NCI-H526 treated with DMSO at 0.1 percent for 48 hours (cell line): ENCODE measurements at regions not wholly inside any gene's neighbourhood (a gene's known extent, or its start where the extent isn't known, plus 50 kb on each side); places are given as distances from the start of the nearest gene placed in this dataset.
"Not testable (repeated sequence)": the region's sequence is repeated elsewhere in the genome, so short reads cannot be mapped to it uniquely, and the experiment has no call there.

Source experiments
- DNase-seq: peaks from one replicate; lab custom pipeline; 2025; lab: John Stamatoyannopoulos, UW

DNA sequence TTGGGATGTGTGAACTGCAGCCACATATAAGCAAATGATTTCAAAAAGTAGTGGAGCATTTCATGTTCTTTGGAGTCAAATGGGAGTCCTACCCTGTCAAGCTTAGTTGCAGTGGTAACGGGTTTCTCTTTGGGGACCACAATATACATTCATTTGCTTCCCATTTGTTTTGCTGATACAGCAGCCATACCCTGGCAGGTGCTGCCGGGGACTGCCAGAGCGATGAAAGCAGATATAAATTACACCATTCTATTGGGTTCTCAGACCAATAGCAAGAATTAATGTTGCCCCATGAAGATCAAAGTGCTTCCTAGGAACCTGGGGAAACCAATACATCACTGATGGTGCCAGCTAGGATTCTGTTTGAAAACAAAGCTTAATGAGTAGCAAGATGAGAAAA is 1621.5 kb upstream of the FLRT2 start:
- peak; percentile 3 for DNase-seq

GRCh38 chr14:83909507-83909906 is 1620.4 kb upstream of the FLRT2 start:
- no peak for DNase-seq

- DNase-seq, result no peak
Measured at GRCh38 chr14:83912032-83912642, 1617.8 kb upstream of the FLRT2 start.

DNA sequence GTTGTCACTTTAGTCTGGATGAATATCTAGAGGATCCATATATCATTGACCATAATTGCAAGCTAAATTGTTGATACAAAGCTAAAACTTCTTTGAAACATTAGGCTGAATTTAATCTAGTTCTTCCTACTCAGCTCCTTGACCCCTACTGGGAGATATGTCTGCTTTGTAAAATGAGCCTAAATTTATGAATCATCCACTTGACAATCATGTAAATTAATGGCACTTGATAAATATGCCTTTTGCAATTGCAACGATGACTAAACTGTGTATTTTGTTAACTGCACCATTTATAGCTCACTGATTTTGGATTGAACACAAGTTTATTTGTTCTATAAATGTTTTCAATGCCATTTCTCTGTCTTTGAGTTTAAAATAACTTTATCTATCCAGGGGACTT is 1616.5 kb upstream of the FLRT2 start:
- no peak for DNase-seq

DNA sequence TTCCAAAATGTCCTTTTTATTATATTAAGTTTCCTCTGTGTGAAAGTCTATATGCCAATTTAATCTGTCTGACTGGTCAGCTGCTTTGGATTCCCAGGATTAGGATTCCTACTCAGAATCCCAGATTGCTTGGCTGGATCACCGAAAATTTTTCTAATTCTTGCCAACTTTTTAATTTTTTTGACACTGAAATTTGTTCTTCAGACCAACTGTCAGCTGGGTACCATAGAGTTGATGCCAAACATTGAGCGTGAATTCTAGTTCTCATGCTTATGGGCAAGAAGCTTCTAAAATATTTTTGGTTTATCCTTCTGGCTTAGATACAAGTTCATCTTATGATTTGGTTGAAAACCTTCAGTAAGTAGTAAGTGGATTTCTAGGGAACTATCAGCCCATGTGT is 1611.4 kb upstream of the FLRT2 start:
- DNase-seq, result no peak

GRCh38 chr14:83919675-83920074 is 1610.3 kb upstream of the FLRT2 start:
- not testable (repeated sequence) for DNase-seq

GRCh38 chr14:83923842-83924241 is 1606.1 kb upstream of the FLRT2 start:
- no peak for DNase-seq

DNA sequence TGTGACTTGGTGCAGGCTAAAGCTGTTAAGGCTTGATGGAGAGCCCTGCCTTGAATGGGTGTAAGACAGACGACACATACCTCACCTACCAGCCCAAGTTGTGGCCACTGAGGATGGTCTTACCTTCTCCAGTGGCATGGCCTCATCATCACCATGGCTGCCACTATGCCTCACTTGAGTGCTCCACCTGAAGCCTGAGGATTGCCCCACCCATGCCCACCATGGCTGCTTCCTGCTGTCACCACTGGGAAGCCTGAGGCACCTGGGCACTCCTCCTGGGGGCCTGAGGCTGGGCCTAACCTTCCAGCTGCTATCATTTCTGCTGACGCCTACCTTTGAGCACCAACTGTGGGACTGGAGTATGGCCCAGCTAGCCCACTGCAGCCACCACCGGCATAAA is 1605.7 kb upstream of the FLRT2 start:
- no peak for DNase-seq

GRCh38 chr14:83940253-83940652 is 1589.7 kb upstream of the FLRT2 start:
- no peak for DNase-seq

DNA sequence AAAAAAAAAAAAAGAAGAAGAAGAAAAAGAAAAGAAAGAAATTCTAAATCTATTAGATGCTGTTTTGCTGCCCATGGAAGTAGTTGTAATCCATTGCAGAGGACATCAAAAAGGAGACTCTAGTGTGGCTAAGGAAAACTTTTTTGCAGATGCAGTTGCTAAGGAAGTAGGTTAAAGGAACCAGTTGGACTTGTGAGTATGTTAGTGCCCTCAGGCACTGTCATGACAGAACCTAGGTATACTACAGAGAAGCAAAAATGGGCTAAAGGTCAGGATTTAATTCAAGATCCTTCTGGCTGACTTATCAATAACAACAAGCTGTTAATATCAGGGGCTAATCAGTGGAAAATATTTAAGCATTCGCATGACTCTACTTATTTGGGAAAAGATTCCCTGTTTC is 1571.6 kb upstream of the FLRT2 start:
- no peak for DNase-seq

GRCh38 chr14:83960832-83961512 is 1569.0 kb upstream of the FLRT2 start:
- no peak for DNase-seq

DNA sequence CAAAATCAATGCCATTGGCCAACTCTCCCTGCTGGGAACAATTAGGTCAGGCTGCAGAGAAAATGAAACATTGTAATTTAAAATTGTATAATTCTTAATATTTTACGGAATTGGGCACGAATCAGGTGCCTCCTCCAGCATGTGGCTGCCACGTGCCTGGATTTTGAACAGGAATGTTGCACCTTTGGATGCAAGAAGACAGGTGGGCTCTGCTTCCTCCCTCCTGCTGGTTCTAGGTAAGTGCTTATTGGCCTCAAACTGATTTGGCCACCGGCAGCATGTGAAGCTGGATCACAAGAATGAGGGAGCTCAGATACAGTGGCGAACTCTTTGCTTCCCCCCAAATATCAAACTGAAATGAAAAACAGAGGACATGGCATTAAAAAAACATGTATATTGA is 1559.9 kb upstream of the FLRT2 start:
- no peak for DNase-seq

- DNase-seq, result no peak
Measured at GRCh38 chr14:83972631-83973030, 1557.3 kb upstream of the FLRT2 start.

DNA sequence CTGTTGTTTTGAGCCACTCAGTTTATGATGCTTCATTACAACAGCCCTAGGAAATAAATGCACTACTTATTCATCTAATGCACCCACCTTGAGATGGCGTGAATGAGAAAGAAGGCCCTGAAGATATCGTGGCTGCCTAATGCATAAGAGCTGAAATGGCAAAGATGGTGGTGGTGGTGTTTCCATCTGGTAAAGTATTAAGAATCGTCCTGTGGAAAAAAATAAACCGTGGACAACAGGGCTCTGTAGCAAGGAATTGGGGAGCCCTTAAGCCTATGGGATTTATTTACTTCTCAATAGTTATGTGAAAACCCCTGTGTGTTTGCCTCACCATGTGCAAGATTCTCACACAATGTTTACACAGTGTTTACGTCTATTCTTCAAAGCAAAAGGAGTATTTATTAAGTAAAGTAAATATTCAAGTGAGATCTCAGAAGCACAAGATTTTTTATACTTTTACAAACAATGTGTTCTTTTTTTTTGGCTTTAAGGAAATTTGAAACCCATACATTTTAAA is 1555.2 kb upstream of the FLRT2 start:
- no peak for DNase-seq

DNA sequence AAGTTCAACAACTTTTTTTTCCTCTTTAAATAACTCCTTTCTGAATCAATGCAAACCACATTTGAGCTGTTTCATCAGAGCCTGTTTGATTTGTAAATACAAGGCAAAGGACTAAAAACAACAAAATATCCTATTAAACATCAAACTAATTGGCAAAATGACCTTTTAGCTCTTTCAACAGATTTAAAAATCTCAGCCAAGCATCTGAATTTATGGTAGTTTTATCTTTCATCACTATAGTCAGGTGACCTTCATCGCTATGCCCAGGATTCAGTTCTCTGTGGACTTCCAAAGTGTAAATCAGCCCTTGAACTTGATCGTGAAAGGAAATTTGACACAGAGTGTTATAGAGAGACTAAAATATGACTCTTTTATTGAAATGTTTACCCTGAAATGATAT is 1554.5 kb upstream of the FLRT2 start:
- no peak for DNase-seq

- DNase-seq, result no peak
Measured at GRCh38 chr14:83975841-83976770, 1553.8 kb upstream of the FLRT2 start.

DNA sequence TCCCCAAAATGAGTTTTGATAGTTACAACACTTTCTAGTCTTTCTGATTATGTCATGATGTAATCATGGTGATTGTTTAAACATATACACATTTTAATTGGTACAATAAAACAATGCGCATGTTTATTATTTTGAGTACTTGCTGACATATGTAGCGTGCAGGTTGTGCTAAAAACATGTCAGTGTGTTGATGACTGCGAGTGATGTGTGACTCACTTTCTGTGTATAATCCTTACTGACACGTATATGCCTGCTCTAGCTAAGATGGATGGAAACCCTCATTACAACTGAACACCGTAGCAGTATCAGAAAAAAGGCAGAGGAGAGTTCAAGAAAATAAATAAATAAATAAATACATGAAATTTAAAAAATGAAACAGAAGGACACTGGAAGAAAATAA is 1552.4 kb upstream of the FLRT2 start:
- DNase-seq, result no peak

DNA sequence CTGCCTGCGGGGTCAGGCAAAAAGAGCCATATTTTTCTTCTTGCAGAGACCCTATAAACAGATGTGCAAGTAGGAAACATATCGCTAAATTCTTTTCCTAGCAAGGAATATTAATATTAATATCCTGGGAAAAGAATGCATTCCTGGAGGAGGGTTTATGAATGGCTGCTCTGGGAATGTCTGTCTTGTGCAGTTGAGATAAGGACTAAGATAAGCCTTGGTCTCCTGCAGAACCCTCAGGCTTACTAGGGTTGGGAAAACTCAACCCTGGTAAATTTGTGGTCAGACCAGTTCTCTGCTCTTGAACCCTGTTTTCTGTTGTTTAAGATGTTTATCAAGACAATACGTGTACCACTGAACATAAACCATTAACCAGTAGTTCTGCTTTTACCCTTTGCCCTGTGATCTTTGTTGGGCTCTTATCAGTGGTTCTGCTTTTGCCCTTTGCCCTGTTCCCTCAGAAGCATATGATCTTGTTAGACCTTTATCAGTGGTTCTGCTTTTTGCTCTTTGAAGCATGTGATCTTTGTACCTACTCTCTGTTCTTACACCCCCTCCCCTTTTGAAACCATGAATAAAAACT is 1548.2 kb upstream of the FLRT2 start:
- not testable (repeated sequence) for DNase-seq

GRCh38 chr14:83988275-83988674 is 1541.7 kb upstream of the FLRT2 start:
- DNase-seq, result no peak

GRCh38 chr14:83991666-83992065 is 1538.3 kb upstream of the FLRT2 start:
- DNase-seq, result no peak

DNA sequence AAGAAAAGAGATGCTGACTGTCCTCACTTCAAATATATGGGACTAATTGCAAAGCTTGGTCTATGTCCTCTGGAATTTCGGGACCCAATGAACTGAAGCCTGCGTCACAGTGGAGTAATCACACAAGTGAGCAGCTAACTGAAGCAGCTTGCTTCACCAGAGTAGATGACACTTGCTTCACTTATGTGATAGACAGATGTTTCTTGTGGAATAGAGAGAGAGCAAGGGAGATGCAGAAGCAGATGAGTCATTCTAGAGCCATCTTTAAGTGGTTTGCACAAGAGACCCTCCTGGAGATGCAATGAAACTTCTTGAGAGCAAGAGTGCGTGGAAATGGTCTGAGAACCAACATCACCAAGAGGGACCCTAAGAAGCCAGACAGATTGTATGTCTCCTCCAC is 1537.1 kb upstream of the FLRT2 start:
- no peak for DNase-seq

DNA sequence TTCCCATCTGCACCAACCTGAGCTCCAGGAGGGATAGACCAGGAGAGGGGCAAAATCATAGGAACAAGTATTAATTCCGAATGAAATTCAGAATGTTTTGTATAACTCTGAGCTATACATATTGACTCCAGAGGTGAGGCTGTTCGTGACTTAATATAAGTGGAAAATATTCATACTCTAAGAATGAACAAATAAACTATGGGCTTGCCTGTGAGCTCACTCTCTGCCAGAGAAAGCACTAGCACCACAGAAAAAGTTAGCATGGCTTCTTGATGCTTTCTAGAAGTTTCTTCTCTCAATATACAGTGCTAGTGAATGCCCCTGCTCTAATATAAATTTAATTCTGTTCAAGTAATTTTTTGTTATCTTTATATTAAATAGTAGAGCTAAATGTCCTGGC is 1536.4 kb upstream of the FLRT2 start:
- DNase-seq, result no peak
